Choroid plexus epithelial cell (primary cell): ENCODE measurements at regions not wholly inside any gene's neighbourhood (a gene's known extent, or its start where the extent isn't known, plus 50 kb on each side); places are given as distances from the start of the nearest gene placed in this dataset.

Experiments used
- DNase-seq: peaks from one replicate; pipeline ENCODE4 v3.0.0-alpha.2; 2010; ENCODE audit warnings: low read depth
- H3K4me3 ChIP-seq: 2 replicates; pipeline ENCODE4 v1.5.1; 2011; ENCODE audit warnings: low read depth, mild to moderate bottlenecking, control low read depth, low read length, moderate library complexity
- CTCF ChIP-seq: conservative IDR thresholded peaks from 2 replicates; pipeline ENCODE4 v1.5.1; 2011; ENCODE audit warnings: low read depth, mild to moderate bottlenecking, control low read depth, inconsistent platforms, low read length, moderate library complexity

- no peak for TF ChIP-seq CTCF
- no peak overlapping the region for H3K4me3 ChIP-seq
- peak; percentile 3 for DNase-seq
Measured at GRCh38 chr16:51201604-51202003, 50.5 kb upstream of the SALL1 start.
